ENCODE measurements at regions not wholly inside any gene's neighbourhood (a gene's known extent, or its start where the extent isn't known, plus 50 kb on each side); places are given as distances from the start of the nearest gene placed in this dataset.
"Not testable (repeated sequence)": the region's sequence is repeated elsewhere in the genome, so short reads cannot be mapped to it uniquely, and the experiment has no call there.

- no peak for TF ChIP-seq CTCF (IDR thresholded peaks at IDR 0.05; ENCODE audit: extremely low read depth, missing control alignments)
- DNase-seq (ENCODE audit: low spot score): no peak
These were observed 475.3 kb upstream of the TRPC7 start for GRCh38 chr5:136840601-136841000.

DNA sequence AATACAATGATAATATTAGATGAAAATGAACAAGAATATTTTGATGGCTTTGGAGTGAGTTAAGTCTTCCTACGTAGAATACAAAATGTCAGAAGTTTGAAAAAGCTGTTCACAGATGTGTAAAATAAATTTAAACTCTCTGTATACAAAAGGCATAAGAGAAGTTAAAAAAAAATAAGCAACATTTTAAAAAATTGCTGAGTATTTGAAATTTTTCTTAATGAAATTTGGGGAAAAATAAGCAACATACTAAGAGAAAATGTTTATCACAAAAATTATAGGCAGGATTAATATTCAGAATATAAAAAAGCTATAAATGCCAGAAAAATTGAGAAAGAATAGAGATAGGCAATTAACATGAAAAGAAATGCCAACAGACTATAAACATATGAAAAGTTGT, 470.7 kb upstream of the TRPC7 start:
- DNase-seq (ENCODE audit: low spot score): no peak
- TF ChIP-seq CTCF (IDR thresholded peaks at IDR 0.05; ENCODE audit: extremely low read depth, missing control alignments): no peak

GRCh38 chr5:136820848-136821247, 455.5 kb upstream of the TRPC7 start:
- no peak for TF ChIP-seq CTCF (IDR thresholded peaks at IDR 0.05; ENCODE audit: extremely low read depth, missing control alignments)
- no peak for DNase-seq (ENCODE audit: low spot score)

DNA sequence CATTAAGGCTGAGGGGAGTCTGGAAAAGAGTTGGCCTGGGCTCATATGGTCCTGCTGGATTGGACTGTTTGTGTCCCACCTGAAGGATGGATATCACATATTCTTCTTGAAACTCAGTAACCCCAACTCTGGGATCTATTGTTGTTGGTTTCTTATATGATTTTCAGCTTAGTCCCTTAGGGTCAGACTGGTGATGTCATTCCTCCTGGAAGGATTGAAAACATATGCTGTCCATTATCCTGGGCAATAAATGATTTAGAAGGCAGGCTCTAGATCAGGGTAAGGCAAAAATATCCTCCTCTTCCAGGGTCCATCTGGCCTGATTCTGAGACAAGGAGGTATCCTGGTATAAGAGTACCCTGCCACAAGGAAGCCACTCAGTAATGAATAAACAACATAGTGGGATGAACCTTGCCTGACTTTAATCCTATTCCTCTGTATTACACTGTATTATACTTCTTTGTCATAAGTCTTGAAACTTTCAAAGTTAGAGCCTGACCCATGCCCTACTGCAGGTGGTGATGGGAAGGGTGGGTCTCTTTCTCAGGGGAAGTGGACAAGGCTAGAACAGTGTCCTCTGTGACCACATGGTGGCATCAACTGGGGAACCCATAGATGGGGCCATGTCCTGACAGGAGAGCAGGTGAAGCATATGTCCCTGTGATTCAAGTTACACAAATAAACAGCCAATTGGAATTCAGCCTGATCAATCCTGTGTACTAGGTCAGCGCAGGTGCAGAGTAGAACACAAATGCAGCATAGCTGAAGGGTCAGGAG, 454.4 kb upstream of the TRPC7 start:
- DNase-seq (ENCODE audit: low spot score): no peak
- TF ChIP-seq CTCF (IDR thresholded peaks at IDR 0.05; ENCODE audit: extremely low read depth, missing control alignments): no peak

GRCh38 chr5:136816327-136816726, 451.0 kb upstream of the TRPC7 start:
- DNase-seq (ENCODE audit: low spot score): no peak
- no peak for TF ChIP-seq CTCF (IDR thresholded peaks at IDR 0.05; ENCODE audit: extremely low read depth, missing control alignments)

- TF ChIP-seq CTCF (IDR thresholded peaks at IDR 0.05; ENCODE audit: extremely low read depth, missing control alignments): no peak
- DNase-seq (ENCODE audit: low spot score): no peak
These were observed 449.5 kb upstream of the TRPC7 start for GRCh38 chr5:136814619-136815378.

DNA sequence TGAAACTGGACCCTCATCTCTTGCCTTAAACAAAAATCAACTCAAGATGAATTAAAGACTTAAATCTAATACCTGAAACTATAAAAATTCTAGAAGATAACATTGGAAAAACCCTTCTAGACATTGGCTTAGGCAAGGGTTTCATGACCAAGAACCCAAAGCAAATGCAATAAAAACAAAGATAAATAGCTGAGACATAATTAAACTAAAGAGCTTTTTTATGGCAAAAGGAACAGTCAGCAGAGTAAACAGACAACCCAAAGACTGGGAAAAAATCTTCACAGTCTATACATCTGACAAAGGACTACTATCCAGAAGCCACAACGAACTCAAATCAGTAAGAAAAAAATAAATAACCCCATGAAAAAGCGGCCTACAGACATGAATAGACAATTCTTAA, 446.9 kb upstream of the TRPC7 start:
- DNase-seq (ENCODE audit: low spot score): not testable (repeated sequence)

Measured in GM20000 (cell line).